Right lobe of liver (tissue), 4 donors: ENCODE measurements at regions not wholly inside any gene's neighbourhood (a gene's known extent, or its start where the extent isn't known, plus 50 kb on each side); places are given as distances from the start of the nearest gene placed in this dataset.

Source experiments
- CTCF ChIP-seq, 4 donors: fragments of 200-600 bp in 3 of 4; fragments of 450-650 bp in 1 of 4; IDR thresholded peaks; one replicate each; pipeline versions ENCODE4 v1.5.1 to v1.8.0; 2016 to 2022; ENCODE audit warnings: antibody characterized with exemption in 4 of 4, mild to moderate bottlenecking in 2 of 4
- POLR2A ChIP-seq: fragments of 450-650 bp; IDR thresholded peaks from one replicate; pipeline ENCODE4 v1.6.1; 2017; ENCODE audit warnings: antibody characterized with exemption, mild to moderate bottlenecking
- donor health status: DM: no; HTN: no; CAD: no.
- donor health status: DM: no; HTN: no; CAD: no.
- donor health status: DM: no; HTN: yes; CAD: no.

- TF ChIP-seq POLR2A (no peak), CTCF (IDR thresholded peaks at IDR 0.05) (no peak)
Measured at GRCh38 chr6:74577619-74578018, 628.2 kb downstream of the COL12A1 start.
